IMR-90 (cell line): ENCODE measurements at regions not wholly inside any gene's neighbourhood (a gene's known extent, or its start where the extent isn't known, plus 50 kb on each side); places are given as distances from the start of the nearest gene placed in this dataset.

Experiments used
- ATAC-seq: fragments of 200-7000 bp; cut with Tn5 transposase; 2 replicates; pipeline ENCODE4 v1.9.1; 2020; ENCODE audit warnings: low read depth, mild to moderate bottlenecking, moderate library complexity
- BruUV-seq: library from RNA; stranded (reverse); fragments of 400-500 nt; replicated peaks from 2 replicates; lab custom pipeline; 2021; lab: Mats Ljungman, UMichigan
- CTCF ChIA-PET: fragments of 300-600 bp; formaldehyde crosslinking; extraction: SDS; loops from one replicate; lab custom pipeline; 2021; ENCODE audit warnings: antibody characterized with exemption; lab: Yijun Ruan, JAX
- POLR2A ChIA-PET: fragments of 300-600 bp; sonication (Branson Sonifier 250); formaldehyde crosslinking; loops from one replicate; lab custom pipeline; 2022; ENCODE audit warnings: antibody characterized with exemption; ENCODE audit not compliant: unreplicated experiment; lab: Charles Lee
- DNase-seq: peaks from one replicate; pipeline ENCODE4 v3.0.0; 2013
- H2AFZ ChIP-seq: replicated peaks from 2 replicates; pipeline ENCODE3; 2013; ENCODE audit warnings: low read length, mild to moderate bottlenecking; ENCODE audit not compliant: poor library complexity
- H2AK5ac ChIP-seq: 2 replicates; pipeline ENCODE4 v1.6.1; 2013; ENCODE audit warnings: low read depth, low read length, inconsistent platforms
- H2AK9ac ChIP-seq: replicated peaks from 2 replicates; pipeline ENCODE3; 2013; ENCODE audit warnings: mild to moderate bottlenecking, low read depth, low read length, moderate library complexity; ENCODE audit not compliant: poor library complexity
- H2BK120ac ChIP-seq: 2 replicates; pipeline ENCODE4 v1.6.1; 2013; ENCODE audit warnings: low read depth, low read length, inconsistent platforms
- H2BK15ac ChIP-seq: 3 replicates; pipeline ENCODE4 v1.6.1; 2013; ENCODE audit warnings: low read depth, low read length, inconsistent platforms
- H2BK20ac ChIP-seq: 2 replicates; pipeline ENCODE4 v1.6.1; 2013; ENCODE audit warnings: low read depth, mild to moderate bottlenecking, inconsistent platforms, low read length, moderate library complexity
- H2BK5ac ChIP-seq: 2 replicates; pipeline ENCODE4 v1.6.1; 2013; ENCODE audit warnings: mild to moderate bottlenecking, low read depth, low read length, inconsistent platforms; ENCODE audit not compliant: poor library complexity, severe bottlenecking
- H3K14ac ChIP-seq: replicated peaks from 2 replicates; pipeline ENCODE4 v1.6.1; 2013; ENCODE audit warnings: low read depth, low read length, inconsistent platforms
- H3K18ac ChIP-seq: 2 replicates; pipeline ENCODE4 v1.6.1; 2013; ENCODE audit warnings: low read depth, low read length, control low read depth
- H3K23ac ChIP-seq: 2 replicates; pipeline ENCODE4 v1.6.1; 2013; ENCODE audit warnings: low read depth, low read length, inconsistent platforms
- H3K27ac ChIP-seq: 2 replicates; pipeline ENCODE4 v1.5.1; 2013; ENCODE audit warnings: mild to moderate bottlenecking, control low read depth, low read length; ENCODE audit not compliant: insufficient read depth
- H3K27me3 ChIP-seq: 2 replicates; pipeline ENCODE4 v1.6.1; 2013; ENCODE audit warnings: low read length; ENCODE audit not compliant: control insufficient read depth, insufficient read depth
- H3K36me3 ChIP-seq: 2 replicates; pipeline ENCODE4 v1.6.1; 2013; ENCODE audit warnings: low read length, mixed read lengths; ENCODE audit not compliant: control insufficient read depth, insufficient read depth
- H3K4ac ChIP-seq: 2 replicates; pipeline ENCODE4 v1.6.1; 2013; ENCODE audit warnings: low read depth, low read length, inconsistent platforms
- H3K4me1 ChIP-seq: 2 replicates; pipeline ENCODE4 v1.6.1; 2013; ENCODE audit warnings: low read length, mixed read lengths; ENCODE audit not compliant: control insufficient read depth, insufficient read depth
- H3K4me2 ChIP-seq: 2 replicates; pipeline ENCODE4 v1.6.1; 2013; ENCODE audit warnings: low read depth, mild to moderate bottlenecking, control low read depth, low read length, moderate library complexity
- H3K4me3 ChIP-seq: 2 replicates; pipeline ENCODE4 v1.5.1; 2013; ENCODE audit warnings: low read depth, mild to moderate bottlenecking, control low read depth, low read length, moderate library complexity; ENCODE audit not compliant: insufficient read depth
- H3K56ac ChIP-seq: 2 replicates; pipeline ENCODE4 v1.6.1; 2013; ENCODE audit warnings: low read length, inconsistent platforms; ENCODE audit not compliant: insufficient read depth; ENCODE audit errors: extremely low read depth
- H3K79me1 ChIP-seq, 2 experiments: 2 replicates each; pipeline ENCODE4 v1.6.1; 2013; ENCODE audit warnings: low read length in 2 of 2, inconsistent platforms in 1 of 2, low read depth in 1 of 2
- H3K9ac ChIP-seq: 2 replicates; pipeline ENCODE4 v1.6.1; 2013; ENCODE audit warnings: low read depth, low read length, control low read depth
- H3K9me1 ChIP-seq: 2 replicates; pipeline ENCODE4 v1.6.1; 2013; ENCODE audit warnings: low read length, inconsistent platforms; ENCODE audit not compliant: insufficient read depth
- H3K9me3 ChIP-seq: 2 replicates; pipeline ENCODE4 v1.6.1; 2013; ENCODE audit warnings: low read length; ENCODE audit not compliant: control insufficient read depth, insufficient read depth
- H4K20me1 ChIP-seq: 2 replicates; pipeline ENCODE4 v1.6.1; 2013; ENCODE audit warnings: low read length, inconsistent platforms; ENCODE audit not compliant: insufficient read depth
- H4K5ac ChIP-seq: 2 replicates; pipeline ENCODE4 v1.6.1; 2013; ENCODE audit warnings: mild to moderate bottlenecking, low read depth, low read length, control low read depth
- H4K8ac ChIP-seq, 2 experiments: 2 replicates each; pipeline ENCODE4 v1.6.1; 2013; ENCODE audit warnings: low read depth in 2 of 2, low read length in 2 of 2, control low read depth in 1 of 2, inconsistent platforms in 1 of 2
- H4K91ac ChIP-seq: 2 replicates; pipeline ENCODE4 v1.6.1; 2013; ENCODE audit warnings: low read depth, low read length, inconsistent platforms; ENCODE audit not compliant: insufficient read depth
- CHD1 ChIP-seq: IDR thresholded peaks from 2 replicates; pipeline ENCODE4 v1.6.1; 2012; ENCODE audit warnings: low read depth, low read length, improper control_type of control experiment
- ELK1 ChIP-seq: fragments of 150-350 bp; IDR thresholded peaks from 2 replicates; pipeline ENCODE4 v1.6.1; 2016; ENCODE audit warnings: low read depth, mild to moderate bottlenecking, low read length, moderate library complexity, borderline replicate concordance
- MAFK ChIP-seq: IDR thresholded peaks from 2 replicates; pipeline ENCODE4 v1.6.1; 2012; ENCODE audit warnings: low read depth, low read length, improper control_type of control experiment
- MAZ ChIP-seq: IDR thresholded peaks from 2 replicates; pipeline ENCODE4 v1.6.1; 2012; ENCODE audit warnings: low read depth, mild to moderate bottlenecking, low read length, improper control_type of control experiment, moderate library complexity, borderline replicate concordance
- MXI1 ChIP-seq: IDR thresholded peaks from 2 replicates; pipeline ENCODE4 v1.6.1; 2012; ENCODE audit warnings: low read depth, mild to moderate bottlenecking, low read length, moderate library complexity, borderline replicate concordance
- NFE2L2 ChIP-seq: fragments of 150-350 bp; IDR thresholded peaks from 2 replicates; pipeline ENCODE4 v1.6.1; 2016; ENCODE audit warnings: low read depth, mild to moderate bottlenecking, low read length
- RCOR1 ChIP-seq: IDR thresholded peaks from 2 replicates; pipeline ENCODE4 v1.6.1; 2012; ENCODE audit warnings: mild to moderate bottlenecking, low read length, improper control_type of control experiment; ENCODE audit not compliant: insufficient replicate concordance
- RFX5 ChIP-seq: IDR thresholded peaks from 2 replicates; pipeline ENCODE4 v1.8.0; 2012; ENCODE audit warnings: low read depth, mild to moderate bottlenecking, low read length, moderate library complexity
- WGBS, 2 experiments: methylation state at CpG; one replicate each; pipeline versions ENCODE4 v1.1.5 to v1.1.7; 2013; ENCODE audit warnings: missing lambda C conversion rate in 2 of 2; ENCODE audit not compliant: insufficient read length in 1 of 2; ENCODE audit errors: extremely low coverage in 2 of 2; 5-methylcytosine and 5-hydroxymethylcytosine counted together
- dilution Hi-C: fragments of 300-500 bp; cut with HindIII; formaldehyde crosslinking; loops from one replicate; pipeline ENCODE4 v1.14.3; 2018; ENCODE audit warnings: low sequenced_read_pairs; ENCODE audit not compliant: unreplicated experiment
- in situ Hi-C: fragments of 300-500 bp; cut with MboI; formaldehyde crosslinking; loops from 3 replicates; pipeline ENCODE4 v1.14.3; 2019; ENCODE audit warnings: low sequenced_read_pairs, inconsistent platforms, mixed read lengths
- intact Hi-C: fragments of 100-400 bp; cut with micrococcal nuclease; formaldehyde crosslinking; loops from 2 replicates; pipeline ENCODE4 v1.10.0; 2022
- TF ChIP-seq, protein P1 (sequence below): conservative IDR thresholded peaks from 2 replicates; pipeline ENCODE4 v1.5.1; 2012; ENCODE audit warnings: mild to moderate bottlenecking, low read depth, low read length, improper control_type of control experiment

DNA sequence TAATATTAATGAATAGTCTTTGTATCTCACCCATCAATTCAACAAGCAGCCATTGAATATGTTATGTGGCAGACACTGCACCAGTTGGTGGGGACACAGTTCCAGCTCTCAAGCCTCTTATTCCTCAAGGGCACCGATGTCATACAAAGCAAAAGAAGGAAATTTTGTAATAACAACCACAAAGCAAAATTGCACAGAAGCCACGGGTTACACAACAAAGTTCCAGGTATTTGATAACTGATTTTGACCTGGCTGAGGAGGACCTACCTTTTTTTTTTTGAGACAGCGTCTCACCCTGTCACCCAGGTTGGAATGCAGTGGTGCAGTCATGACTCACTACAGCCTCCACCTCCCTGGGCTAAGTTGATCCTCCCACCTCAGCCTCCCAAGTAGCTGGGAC, 266.7 kb downstream of the FOXO1 start:
- no peak overlapping the region for H2AK9ac ChIP-seq
- no peak overlapping the region for H4K8ac ChIP-seq
- no peaks in the 10 kb centered on the region for H3K79me1 ChIP-seq
- no peak overlapping the region for H3K9ac ChIP-seq
- ATAC-seq (no peak), DNase-seq (no peak)
- H3K18ac ChIP-seq = no peak overlapping the region
- H3K4ac ChIP-seq = no peak overlapping the region
- no peak overlapping the region for H3K56ac ChIP-seq
- POLR2A ChIA-PET = no interaction called here
- TF ChIP-seq, protein P1, sequence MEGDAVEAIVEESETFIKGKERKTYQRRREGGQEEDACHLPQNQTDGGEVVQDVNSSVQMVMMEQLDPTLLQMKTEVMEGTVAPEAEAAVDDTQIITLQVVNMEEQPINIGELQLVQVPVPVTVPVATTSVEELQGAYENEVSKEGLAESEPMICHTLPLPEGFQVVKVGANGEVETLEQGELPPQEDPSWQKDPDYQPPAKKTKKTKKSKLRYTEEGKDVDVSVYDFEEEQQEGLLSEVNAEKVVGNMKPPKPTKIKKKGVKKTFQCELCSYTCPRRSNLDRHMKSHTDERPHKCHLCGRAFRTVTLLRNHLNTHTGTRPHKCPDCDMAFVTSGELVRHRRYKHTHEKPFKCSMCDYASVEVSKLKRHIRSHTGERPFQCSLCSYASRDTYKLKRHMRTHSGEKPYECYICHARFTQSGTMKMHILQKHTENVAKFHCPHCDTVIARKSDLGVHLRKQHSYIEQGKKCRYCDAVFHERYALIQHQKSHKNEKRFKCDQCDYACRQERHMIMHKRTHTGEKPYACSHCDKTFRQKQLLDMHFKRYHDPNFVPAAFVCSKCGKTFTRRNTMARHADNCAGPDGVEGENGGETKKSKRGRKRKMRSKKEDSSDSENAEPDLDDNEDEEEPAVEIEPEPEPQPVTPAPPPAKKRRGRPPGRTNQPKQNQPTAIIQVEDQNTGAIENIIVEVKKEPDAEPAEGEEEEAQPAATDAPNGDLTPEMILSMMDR = no peak
- TF ChIP-seq MXI1 (no peak), RFX5 (no peak), ELK1 (no peak), CHD1 (no peak), RCOR1 (no peak), NFE2L2 (no peak), MAFK (no peak), MAZ (no peak)
- no peak overlapping the region for H3K14ac ChIP-seq
- H4K20me1 ChIP-seq = no peaks in the 10 kb centered on the region
- CTCF ChIA-PET = no interaction called here
- H4K5ac ChIP-seq = no peak overlapping the region
- in situ Hi-C loops = no loop called here
- no peak overlapping the region for H2AK5ac ChIP-seq
- H3K4me3 ChIP-seq = no peak overlapping the region
- no peak overlapping the region for H2BK120ac ChIP-seq
- H3K27me3 ChIP-seq = no peaks in the 10 kb centered on the region
- H3K9me3 ChIP-seq = no peaks in the 10 kb centered on the region
- dilution Hi-C loops = no loop called here
- H3K36me3 ChIP-seq = no peaks in the 10 kb centered on the region
- BruUV-seq = no TSS peak
- no peak overlapping the region for H2BK20ac ChIP-seq
- intact Hi-C loops = no loop called here
- no peak overlapping the region for H3K4me2 ChIP-seq
- H3K23ac ChIP-seq = no peak overlapping the region
- H2BK5ac ChIP-seq = no peak overlapping the region
- peaks cover 6% of the 10 kb centered on the region for H3K9me1 ChIP-seq
- H3K27ac ChIP-seq = no peak overlapping the region
- H2BK15ac ChIP-seq = no peak overlapping the region
- 100% methylated on average over 1 of the region's 3 CpGs; no CpG with 5 or more reads in 1 of the 2 experiments for WGBS, 2 experiments
- peaks cover 10% of the 10 kb centered on the region for H3K4me1 ChIP-seq
- H2AFZ ChIP-seq = no peak overlapping the region
- H4K91ac ChIP-seq = no peak overlapping the region
